T47D (cell line): ENCODE measurements at regions not wholly inside any gene's neighbourhood (a gene's known extent, or its start where the extent isn't known, plus 50 kb on each side); places are given as distances from the start of the nearest gene placed in this dataset.

Experiments used
- DNase-seq, 2 experiments: peaks; one replicate each; pipeline versions ENCODE4 v3.0.0 to v3.0.0-alpha.2; 2011 to 2012; ENCODE audit warnings: low read depth in 1 of 2, low spot score in 1 of 2
- JUND ChIP-seq: IDR thresholded peaks from 2 replicates; pipeline ENCODE4 v1.6.1; 2012; ENCODE audit warnings: low read depth
- in situ Hi-C: cut with HindIII; loops from 2 replicates; pipeline ENCODE4 v1.10.0; 2016; ENCODE audit warnings: low sequenced_read_pairs, low pct_unique_long_range_greater_than_20kb

GRCh38 chrX:134158821-134159512 lies 78.0 kb upstream of the CCDC160 start:
- no peak for TF ChIP-seq JUND
- in situ Hi-C loops = no loop called here

GRCh38 chrX:134161162-134161561 lies 75.8 kb upstream of the CCDC160 start:
- TF ChIP-seq JUND = no peak
- in situ Hi-C loops = no loop called here
- no peak for DNase-seq

More at GRCh38 chrX:134158821-134159512, 78.0 kb upstream of the CCDC160 start:
- no peak for DNase-seq

- no peak for DNase-seq
- in situ Hi-C loops = no loop called here
- no peak for TF ChIP-seq JUND
These were observed 75.0 kb upstream of the CCDC160 start for GRCh38 chrX:134162032-134162431.

DNA sequence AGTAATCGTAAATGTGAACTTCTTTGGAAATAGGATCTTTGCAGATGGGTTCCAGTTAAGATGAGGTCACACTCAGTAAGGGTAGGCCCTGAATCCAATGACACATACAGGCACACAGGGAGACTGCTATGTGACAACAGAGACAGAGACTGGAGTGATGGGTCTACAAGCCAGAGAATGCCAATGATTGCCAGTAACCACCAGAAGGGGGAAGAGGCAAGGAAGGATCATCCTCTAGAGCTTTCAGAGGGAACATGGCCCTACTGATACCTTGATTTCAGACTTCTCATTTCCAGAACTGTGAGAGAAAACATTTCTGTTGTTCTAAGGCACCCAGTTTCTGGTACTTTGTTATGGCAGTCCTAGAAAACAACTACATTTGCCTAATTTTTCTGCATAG lies 73.1 kb upstream of the CCDC160 start:
- no peak for DNase-seq
- TF ChIP-seq JUND = no peak
- in situ Hi-C loops = no loop called here

DNA sequence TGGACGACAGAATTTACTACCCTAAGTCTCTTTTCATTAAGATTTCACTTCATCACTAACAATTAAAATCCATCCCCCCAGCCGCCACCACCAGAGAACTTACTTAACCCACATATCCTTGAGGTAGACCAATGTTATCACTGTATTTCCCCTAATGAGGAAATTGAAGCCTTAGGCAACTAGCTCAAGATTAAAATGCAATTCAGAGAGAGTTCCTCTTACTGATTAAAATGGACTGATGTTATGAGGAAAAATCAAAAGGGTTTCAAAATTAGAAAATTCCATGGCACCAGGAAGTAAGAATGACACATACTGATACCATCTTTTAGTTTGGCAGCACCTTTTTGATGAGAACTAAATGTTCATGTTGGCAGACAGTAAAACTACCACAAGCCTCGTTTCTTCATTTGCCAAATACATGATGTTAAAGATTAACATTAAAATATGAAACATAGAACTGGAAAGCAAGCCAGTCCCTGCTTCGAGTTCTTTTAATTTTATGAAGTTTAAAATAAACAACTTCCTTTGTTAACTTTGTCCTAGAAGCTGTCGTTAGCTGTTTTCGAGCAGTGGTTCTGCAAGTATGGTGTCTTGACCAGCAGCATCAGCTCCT lies 69.3 kb upstream of the CCDC160 start:
- TF ChIP-seq JUND = no peak
- DNase-seq = no peak
- in situ Hi-C loops = no loop called here

GRCh38 chrX:134171661-134172587 lies 65.1 kb upstream of the CCDC160 start:
- DNase-seq = peak in 1 of 2 experiments; percentile 10
- in situ Hi-C loops = no loop called here
- no peak for TF ChIP-seq JUND

DNA sequence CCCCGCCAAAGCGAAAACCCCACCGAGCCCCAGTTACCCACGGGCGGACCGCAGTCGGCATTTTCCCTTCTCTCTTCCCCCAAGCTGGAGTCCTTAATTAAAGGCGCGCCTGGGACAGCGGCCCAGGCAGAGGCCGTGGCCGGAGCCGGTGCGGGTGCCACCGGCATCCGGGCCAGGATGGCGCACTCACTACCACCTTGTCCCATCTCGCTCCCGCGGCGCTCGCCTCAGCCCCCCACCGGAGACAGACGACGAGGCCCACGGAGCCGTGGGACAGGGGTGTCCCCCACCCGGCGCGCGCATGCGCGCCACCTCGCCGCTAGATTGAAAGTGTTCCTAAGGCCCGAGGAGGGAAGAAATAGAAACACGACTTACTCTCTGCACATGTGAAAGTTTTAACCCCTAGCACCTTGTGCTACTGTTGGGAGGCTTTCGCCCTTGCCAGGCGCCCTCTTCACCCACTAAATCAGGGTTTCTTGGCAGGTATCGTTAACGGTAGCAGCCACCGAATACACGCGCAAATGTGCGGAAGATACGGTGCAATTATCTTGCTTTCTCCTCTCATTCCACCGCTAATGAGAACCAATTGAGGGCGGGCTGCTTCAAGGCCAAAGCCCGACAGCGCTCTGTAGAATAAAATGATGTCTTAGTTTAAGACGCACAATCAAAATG lies 64.3 kb upstream of the CCDC160 start:
- DNase-seq = peak in 1 of 2 experiments; percentile 7
- in situ Hi-C loops = no loop called here
- no peak for TF ChIP-seq JUND

DNA sequence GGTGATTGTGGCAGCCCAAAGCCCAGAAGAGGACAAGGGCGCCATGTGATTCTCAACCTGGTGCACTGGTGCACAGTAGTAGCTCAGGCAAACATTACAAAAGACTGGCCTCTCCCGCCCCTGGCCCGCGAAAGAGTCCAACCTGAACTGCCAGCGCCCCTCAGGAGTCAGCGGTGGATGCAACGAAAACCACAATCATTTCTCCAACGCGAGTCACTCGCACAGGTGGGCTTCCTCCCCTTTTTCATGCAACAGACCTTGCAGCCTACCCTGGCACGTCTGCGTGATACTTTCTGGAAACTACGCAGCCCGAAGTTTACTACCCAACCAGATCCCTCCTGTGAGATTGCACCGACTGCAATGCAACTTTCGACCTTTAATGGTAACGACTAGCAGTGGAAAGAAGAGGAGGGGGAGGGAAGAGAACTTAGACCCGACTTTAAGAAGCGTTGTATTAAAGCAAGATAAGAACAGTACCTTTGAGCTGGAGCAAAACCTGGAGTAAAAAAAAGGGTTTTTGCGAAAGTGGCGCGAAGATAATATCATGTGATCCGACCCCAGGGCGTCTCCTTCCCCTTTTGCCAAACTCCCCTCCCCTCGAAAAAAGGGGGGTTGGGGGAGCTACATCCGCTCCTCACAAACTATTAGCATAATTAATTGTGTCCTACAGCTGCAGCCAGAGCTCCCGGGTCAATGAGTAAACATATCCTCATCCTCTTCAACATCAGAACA lies 63.3 kb upstream of the CCDC160 start:
- in situ Hi-C loops = no loop called here
- no peak for DNase-seq
- TF ChIP-seq JUND = no peak

GRCh38 chrX:134174273-134174660 lies 62.7 kb upstream of the CCDC160 start:
- TF ChIP-seq JUND = no peak
- no peak for DNase-seq
- in situ Hi-C loops = no loop called here

DNA sequence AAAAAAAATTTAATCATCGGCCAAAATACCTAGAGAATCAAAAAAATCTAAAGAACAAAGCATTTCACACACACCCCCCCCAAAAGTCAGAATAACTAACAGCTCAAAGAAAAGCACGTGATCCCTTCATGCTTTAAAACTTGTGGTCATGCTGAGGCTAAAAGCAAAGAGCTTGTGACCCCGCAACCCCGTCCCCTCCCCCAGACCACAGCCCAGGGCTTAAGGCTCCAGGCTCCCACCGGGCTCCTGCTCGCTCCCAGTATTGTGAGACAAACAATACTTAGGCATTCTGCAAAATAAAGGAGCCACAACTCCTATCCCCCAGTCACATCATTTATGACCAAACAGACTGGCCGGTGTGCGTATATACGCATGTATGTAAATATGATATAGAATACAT lies 62.1 kb upstream of the CCDC160 start:
- in situ Hi-C loops = no loop called here
- no peak for DNase-seq

DNA sequence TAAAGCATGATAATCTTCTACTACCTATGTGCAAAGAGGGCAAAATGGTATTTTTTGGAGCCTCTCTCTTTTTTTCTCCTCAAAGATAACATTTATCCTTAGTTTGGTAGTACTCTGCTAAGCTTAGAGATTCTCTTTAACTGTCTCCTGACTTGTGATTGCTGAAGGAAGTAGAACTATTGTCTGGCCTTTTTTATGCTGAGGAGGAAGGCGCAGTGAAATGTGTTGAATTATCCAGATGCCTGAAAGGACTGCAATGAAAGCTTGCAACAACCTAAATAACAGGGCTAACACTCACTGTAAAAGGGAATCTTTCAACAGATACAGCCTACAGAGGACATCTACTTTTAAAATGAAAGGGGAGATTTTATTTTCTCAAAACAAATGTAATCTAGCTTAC lies 59.5 kb upstream of the CCDC160 start:
- TF ChIP-seq JUND = no peak
- in situ Hi-C loops = no loop called here
- no peak for DNase-seq

More for the DNA sequence above, 62.1 kb upstream of the CCDC160 start:
- no peak for TF ChIP-seq JUND

DNA sequence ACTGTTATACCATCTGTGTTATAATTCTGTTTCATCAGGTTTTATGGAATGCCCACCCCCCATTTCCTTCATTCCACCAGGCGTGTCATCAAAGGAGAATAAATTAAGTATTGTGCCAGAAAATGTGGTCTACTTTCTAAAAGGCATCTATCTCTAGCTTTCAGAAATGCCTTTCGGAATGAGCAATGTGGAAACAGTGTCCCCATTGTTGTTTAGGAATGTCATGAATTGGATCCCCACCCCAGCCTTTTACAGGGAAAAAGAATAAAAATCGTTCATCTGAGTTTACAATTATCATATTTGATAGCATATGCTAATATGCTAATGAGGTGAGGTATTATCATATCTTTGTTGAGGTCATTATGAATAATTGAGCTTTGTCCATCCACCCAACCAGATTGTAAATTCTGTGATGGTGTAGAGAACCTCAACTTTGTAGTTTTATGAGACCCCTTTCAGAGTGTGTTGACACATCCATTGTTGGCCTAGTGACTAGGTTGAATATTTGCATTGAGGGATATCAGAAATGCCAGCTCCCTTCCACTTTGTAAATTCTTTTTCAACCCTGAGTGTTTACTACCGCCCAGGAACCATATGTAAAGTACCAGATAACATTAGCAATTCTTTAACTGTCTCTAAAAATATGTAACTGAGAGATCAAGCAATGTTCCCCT lies 56.2 kb upstream of the CCDC160 start:
- in situ Hi-C loops = no loop called here
- TF ChIP-seq JUND = no peak
- no peak for DNase-seq
